ENCODE measurements at regions not wholly inside any gene's neighbourhood (a gene's known extent, or its start where the extent isn't known, plus 50 kb on each side); places are given as distances from the start of the nearest gene placed in this dataset.

DNA sequence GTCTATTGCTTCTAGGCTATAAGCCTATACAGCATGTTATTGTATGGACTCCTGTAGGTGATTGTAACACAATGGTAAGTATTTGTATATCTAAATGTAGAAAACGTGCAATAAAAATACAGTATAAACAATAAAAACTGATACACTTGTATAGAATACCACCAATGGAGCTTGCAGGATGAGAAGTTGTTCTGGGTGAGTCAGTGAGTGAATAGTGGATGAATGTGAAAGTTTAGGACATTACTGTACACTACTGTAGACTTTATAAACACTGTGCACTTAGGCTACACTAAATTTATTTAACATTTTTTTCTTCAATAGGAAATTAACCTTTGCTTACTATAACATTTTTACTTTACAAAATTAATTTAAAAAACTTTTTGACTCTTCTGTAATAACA is 679.2 kb upstream of the ZNF804A start:
- DNase-seq (ENCODE audit: low read depth in 2 of 2), result no peak
- H3K4me3 ChIP-seq (replicated peaks in 1 of 2; ENCODE audit: low read depth in 2 of 2, low read length in 2 of 2), result no peak overlapping the region
- TF ChIP-seq, protein P1, sequence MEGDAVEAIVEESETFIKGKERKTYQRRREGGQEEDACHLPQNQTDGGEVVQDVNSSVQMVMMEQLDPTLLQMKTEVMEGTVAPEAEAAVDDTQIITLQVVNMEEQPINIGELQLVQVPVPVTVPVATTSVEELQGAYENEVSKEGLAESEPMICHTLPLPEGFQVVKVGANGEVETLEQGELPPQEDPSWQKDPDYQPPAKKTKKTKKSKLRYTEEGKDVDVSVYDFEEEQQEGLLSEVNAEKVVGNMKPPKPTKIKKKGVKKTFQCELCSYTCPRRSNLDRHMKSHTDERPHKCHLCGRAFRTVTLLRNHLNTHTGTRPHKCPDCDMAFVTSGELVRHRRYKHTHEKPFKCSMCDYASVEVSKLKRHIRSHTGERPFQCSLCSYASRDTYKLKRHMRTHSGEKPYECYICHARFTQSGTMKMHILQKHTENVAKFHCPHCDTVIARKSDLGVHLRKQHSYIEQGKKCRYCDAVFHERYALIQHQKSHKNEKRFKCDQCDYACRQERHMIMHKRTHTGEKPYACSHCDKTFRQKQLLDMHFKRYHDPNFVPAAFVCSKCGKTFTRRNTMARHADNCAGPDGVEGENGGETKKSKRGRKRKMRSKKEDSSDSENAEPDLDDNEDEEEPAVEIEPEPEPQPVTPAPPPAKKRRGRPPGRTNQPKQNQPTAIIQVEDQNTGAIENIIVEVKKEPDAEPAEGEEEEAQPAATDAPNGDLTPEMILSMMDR (IDR thresholded peaks at IDR 0.05; ENCODE audit: low read depth, low read length), result no peak

DNA sequence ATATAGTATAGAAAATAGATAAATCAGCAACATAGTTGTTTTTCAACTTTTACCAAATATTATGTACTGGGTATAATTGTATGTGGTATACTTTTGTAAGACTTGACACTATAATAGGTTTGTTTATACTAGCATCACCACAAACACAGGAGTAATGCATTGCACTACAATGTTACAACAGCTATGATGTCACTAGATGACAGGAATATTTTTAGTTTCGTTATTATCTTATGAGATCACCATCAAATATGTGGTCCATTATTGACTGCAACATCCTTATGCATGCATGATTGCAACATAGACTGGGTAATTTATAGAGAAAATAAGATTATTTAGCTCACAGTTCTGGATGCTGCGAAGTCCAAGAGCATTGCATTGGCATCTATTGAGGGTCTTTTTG is 678.4 kb upstream of the ZNF804A start:
- H3K4me3 ChIP-seq (replicated peaks in 1 of 2; ENCODE audit: low read depth in 2 of 2, low read length in 2 of 2), result no peak overlapping the region
- DNase-seq (ENCODE audit: low read depth in 2 of 2), result peak in 1 of 2 donors; percentile 1
- TF ChIP-seq, protein P1 (IDR thresholded peaks at IDR 0.05; ENCODE audit: low read depth, low read length), result no peak

DNA sequence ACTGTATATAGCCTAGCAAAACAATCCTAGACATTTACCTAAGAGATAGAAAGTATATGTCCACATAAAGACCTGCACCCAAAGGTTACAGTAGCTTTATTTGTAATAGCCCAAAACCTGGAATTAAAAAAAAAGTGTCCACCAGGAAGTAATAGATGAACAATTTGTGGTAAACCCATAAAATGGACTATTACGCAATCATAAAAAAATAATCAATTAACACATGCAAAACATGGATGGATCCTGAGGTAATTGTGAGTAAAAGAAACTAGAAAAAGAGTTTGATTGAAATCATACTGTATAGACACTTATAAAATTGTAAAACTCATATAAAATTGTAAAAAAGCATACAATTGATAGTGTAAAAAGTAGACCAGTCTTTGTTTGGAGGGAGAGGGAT is 673.0 kb upstream of the ZNF804A start:
- DNase-seq (ENCODE audit: low read depth in 2 of 2), result no peak
- H3K4me3 ChIP-seq (replicated peaks in 1 of 2; ENCODE audit: low read depth in 2 of 2, low read length in 2 of 2), result no peak overlapping the region
- TF ChIP-seq, protein P1 (IDR thresholded peaks at IDR 0.05; ENCODE audit: low read depth, low read length), result no peak

DNA sequence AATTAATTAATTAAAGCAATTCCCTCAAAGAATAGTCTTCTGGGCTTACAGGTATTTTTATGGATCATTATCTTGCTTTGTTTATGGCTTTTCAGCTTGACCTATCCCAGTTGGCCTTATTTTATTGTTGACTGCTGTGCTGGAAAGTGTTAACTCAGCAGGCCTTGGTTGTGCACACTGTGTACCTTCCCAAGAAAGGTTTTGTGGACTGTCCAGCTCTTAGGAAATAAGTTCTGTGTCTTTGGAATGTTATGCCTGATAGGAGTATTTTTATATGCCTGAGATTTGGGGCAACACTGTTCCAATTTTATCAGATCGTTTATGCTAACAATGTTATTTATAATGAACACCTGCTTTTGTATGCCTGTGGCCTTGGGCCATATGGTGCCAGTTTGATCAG is 671.9 kb upstream of the ZNF804A start:
- TF ChIP-seq, protein P1 (IDR thresholded peaks at IDR 0.05; ENCODE audit: low read depth, low read length), result no peak
- no peak for DNase-seq (ENCODE audit: low read depth in 2 of 2)
- H3K4me3 ChIP-seq (replicated peaks in 1 of 2; ENCODE audit: low read depth in 2 of 2, low read length in 2 of 2), result no peak overlapping the region

DNA sequence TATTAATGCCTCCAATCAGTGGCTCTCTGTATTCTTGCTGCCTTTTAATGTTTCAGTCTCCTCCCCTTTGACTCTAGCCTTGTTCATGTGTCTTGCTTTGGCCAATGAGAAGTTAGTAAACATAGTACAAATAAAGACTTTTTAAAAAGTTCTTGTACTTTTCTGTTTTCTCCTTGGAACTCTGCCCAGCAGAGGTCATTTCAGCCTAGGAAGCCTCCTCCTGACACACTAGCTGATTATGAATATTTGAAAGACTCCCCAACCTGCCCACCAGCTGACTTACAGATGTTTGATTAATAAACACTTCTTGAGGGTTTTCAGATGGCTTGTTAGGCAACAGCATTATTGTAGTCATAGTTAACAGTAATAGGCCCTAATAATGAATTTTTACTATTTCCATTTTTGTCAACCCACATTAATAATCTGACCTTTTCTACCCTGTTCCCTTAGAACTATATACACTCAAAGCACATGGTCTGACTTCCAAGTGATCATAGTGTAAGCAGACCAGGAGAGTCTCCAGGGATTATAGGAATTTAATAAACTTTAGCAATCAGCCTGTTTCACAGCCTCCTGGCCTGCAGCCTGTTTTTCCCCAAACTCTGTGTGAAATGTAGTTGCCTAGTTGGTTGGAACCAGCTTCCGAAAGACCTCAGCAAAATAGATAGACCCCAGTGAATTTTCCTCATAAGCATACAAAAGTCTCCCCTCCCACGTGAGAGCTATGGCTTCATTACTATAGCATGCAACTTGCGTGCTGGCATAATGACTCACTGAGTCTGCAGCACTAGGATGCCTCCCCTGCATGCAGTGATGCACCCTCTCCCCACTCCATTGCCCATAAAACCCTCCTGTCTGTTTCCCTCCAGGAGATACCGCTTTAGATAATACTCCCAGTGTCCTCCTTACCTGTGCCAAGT is 670.7 kb upstream of the ZNF804A start:
- H3K4me3 ChIP-seq (replicated peaks in 1 of 2; ENCODE audit: low read depth in 2 of 2, low read length in 2 of 2), result no peak overlapping the region
- TF ChIP-seq, protein P1 (IDR thresholded peaks at IDR 0.05; ENCODE audit: low read depth, low read length), result no peak
- peak; percentile 27 to 59 for DNase-seq (ENCODE audit: low read depth in 2 of 2)

DNA sequence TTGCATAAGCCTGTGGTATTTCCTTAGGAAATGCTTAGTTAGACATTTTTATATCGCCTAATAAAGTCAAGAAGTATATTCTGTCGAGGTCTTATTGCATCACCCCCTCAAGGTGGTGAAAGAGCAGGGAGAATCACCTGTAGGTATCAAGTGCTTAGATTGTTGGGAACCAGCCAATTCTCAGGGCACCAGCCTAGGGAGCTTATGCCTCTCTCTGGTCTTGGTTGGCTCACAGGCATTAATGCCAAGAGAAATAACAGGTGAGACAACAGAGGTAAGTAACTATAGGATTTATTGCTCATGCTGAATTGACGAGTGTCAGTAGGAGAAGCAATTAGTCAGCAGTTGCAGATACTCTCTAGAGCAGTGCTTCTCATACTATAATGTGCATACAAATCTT is 663.3 kb upstream of the ZNF804A start:
- no peak for DNase-seq (ENCODE audit: low read depth in 2 of 2)
- H3K4me3 ChIP-seq (replicated peaks in 1 of 2; ENCODE audit: low read depth in 2 of 2, low read length in 2 of 2), result no peak overlapping the region
- TF ChIP-seq, protein P1 (IDR thresholded peaks at IDR 0.05; ENCODE audit: low read depth, low read length), result no peak
